Liver (tissue), 3 donors: ENCODE measurements at regions not wholly inside any gene's neighbourhood (a gene's known extent, or its start where the extent isn't known, plus 50 kb on each side); places are given as distances from the start of the nearest gene placed in this dataset.

Source experiments
- HNF4G ChIP-seq: IDR thresholded peaks from 2 replicates; pipeline ENCODE4 v1.6.1; 2016; ENCODE audit warnings: antibody characterized with exemption
- NR2F2 ChIP-seq: IDR thresholded peaks from 2 replicates; pipeline ENCODE4 v1.6.1; 2016; ENCODE audit warnings: antibody characterized with exemption
- RAD21 ChIP-seq, 2 donors: IDR thresholded peaks; 2 replicates each; pipeline ENCODE4 v1.6.1; 2016; ENCODE audit warnings: antibody characterized with exemption in 2 of 2, mild to moderate bottlenecking in 2 of 2
- TAF1 ChIP-seq: conservative IDR thresholded peaks from 2 replicates; pipeline ENCODE4 v1.6.1; 2016; ENCODE audit warnings: antibody characterized with exemption, mild to moderate bottlenecking
- TF ChIP-seq, protein P1 (sequence below): fragments of 150-350 bp; IDR thresholded peaks from 2 replicates; pipeline ENCODE4 v1.5.1; 2017; ENCODE audit warnings: improper control_type of control experiment, low read depth, low read length; ENCODE audit not compliant: missing input control
- TF ChIP-seq, protein P2 (sequence below): IDR thresholded peaks from 2 replicates; pipeline ENCODE4 v1.6.1; 2016; ENCODE audit warnings: antibody characterized with exemption, mild to moderate bottlenecking
- donor health status: healthy.
- donor health status: healthy.

- TF ChIP-seq, protein P1, sequence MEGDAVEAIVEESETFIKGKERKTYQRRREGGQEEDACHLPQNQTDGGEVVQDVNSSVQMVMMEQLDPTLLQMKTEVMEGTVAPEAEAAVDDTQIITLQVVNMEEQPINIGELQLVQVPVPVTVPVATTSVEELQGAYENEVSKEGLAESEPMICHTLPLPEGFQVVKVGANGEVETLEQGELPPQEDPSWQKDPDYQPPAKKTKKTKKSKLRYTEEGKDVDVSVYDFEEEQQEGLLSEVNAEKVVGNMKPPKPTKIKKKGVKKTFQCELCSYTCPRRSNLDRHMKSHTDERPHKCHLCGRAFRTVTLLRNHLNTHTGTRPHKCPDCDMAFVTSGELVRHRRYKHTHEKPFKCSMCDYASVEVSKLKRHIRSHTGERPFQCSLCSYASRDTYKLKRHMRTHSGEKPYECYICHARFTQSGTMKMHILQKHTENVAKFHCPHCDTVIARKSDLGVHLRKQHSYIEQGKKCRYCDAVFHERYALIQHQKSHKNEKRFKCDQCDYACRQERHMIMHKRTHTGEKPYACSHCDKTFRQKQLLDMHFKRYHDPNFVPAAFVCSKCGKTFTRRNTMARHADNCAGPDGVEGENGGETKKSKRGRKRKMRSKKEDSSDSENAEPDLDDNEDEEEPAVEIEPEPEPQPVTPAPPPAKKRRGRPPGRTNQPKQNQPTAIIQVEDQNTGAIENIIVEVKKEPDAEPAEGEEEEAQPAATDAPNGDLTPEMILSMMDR, result no peak
- TF ChIP-seq NR2F2 (no peak), TAF1 (no peak), HNF4G (no peak), RAD21 (IDR thresholded peaks at IDR 0.05) (no peak)
- TF ChIP-seq, protein P2, sequence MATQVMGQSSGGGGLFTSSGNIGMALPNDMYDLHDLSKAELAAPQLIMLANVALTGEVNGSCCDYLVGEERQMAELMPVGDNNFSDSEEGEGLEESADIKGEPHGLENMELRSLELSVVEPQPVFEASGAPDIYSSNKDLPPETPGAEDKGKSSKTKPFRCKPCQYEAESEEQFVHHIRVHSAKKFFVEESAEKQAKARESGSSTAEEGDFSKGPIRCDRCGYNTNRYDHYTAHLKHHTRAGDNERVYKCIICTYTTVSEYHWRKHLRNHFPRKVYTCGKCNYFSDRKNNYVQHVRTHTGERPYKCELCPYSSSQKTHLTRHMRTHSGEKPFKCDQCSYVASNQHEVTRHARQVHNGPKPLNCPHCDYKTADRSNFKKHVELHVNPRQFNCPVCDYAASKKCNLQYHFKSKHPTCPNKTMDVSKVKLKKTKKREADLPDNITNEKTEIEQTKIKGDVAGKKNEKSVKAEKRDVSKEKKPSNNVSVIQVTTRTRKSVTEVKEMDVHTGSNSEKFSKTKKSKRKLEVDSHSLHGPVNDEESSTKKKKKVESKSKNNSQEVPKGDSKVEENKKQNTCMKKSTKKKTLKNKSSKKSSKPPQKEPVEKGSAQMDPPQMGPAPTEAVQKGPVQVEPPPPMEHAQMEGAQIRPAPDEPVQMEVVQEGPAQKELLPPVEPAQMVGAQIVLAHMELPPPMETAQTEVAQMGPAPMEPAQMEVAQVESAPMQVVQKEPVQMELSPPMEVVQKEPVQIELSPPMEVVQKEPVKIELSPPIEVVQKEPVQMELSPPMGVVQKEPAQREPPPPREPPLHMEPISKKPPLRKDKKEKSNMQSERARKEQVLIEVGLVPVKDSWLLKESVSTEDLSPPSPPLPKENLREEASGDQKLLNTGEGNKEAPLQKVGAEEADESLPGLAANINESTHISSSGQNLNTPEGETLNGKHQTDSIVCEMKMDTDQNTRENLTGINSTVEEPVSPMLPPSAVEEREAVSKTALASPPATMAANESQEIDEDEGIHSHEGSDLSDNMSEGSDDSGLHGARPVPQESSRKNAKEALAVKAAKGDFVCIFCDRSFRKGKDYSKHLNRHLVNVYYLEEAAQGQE, result no peak
Observed at GRCh38 chr2:156005531-156005930, 327.0 kb downstream of the NR4A2 start.
